Central memory CD4-positive, alpha-beta T cell (primary cell): ENCODE measurements at regions not wholly inside any gene's neighbourhood (a gene's known extent, or its start where the extent isn't known, plus 50 kb on each side); places are given as distances from the start of the nearest gene placed in this dataset.

Experiments
- DNase-seq: peaks from one replicate; pipeline ENCODE4 v3.0.0; 2022

DNA sequence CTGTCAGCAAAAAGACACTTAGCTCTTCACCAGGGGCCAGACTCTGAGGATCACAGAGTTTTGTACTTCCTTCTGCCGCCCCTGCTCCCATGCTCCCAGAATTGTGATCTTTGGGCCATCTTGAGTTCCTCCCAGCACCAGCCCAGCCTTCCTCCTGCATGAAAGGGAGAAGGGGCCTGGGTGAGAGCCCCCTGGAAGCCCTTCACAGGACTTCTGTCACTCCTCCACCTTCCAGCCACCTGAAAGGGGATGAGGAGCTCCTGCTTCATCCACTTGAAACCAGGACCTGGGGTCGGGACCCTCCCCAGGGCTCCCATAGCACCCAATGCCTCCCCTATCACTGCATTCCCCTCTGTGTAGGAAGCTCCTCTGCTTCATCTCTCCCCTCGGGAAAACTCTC is 174.2 kb downstream of the BUD13 start:
- no peak for DNase-seq

DNA sequence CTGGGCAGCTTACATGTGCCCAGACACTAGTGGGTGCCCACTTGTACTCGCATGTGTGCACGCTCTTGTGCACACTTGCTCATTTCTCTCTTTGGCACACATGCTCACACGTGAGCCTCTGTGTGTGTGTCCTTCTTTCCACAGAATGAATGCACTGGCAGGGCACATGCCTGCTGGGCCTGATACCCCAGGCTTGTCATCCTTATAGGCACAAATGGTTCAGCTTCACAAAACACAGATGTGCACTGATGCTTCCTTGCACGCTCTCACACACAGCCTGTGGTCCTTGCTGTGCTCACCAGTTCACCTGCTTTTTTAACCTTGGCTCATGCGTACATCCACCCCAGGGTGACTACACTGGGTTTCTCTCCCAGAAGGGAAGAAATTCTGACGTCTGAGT is 174.8 kb downstream of the BUD13 start:
- no peak for DNase-seq

DNA sequence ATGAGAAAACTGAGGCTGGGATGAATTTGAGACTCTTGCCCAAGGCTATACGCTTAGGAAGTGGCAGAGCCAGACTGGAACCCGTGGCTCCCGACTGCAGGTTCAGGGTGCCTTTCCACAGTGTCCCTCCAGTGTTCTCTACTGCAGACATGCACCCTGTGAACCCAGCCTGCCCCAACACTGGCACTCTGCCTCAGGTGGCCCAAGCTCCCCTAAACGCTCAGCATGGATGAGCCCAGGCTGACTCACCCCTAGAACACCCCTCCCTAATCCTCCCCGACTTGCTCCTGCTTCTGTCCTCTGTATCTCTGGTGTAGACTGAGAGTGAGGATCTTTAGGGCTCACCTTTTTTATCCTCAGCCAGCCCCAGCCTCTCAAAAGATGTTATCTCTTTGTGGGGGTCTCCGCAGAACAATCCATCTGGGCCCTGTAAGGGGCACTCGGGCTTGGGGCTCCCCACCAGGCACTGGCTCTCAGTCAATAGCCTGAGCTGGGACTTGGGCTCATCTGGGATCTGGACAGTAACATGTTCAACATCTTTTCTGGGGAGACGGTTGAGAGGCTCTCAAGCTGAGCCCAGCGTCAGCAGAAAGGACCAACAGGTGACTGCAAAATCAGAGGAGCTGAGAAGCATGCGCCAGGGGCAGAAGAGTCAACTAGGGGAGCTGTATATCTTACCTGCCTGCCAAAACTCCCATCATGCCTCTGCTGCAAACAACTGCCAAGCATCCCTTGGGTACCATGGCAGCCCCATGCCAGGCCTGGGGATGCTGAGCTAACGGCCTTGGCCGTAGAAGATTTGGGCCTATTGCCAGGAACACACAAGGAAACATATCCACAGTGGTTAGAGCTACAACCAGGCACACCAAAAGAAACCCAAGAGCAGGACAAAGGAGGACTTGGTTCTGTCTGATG is 176.2 kb downstream of the BUD13 start:
- DNase-seq, result no peak

DNA sequence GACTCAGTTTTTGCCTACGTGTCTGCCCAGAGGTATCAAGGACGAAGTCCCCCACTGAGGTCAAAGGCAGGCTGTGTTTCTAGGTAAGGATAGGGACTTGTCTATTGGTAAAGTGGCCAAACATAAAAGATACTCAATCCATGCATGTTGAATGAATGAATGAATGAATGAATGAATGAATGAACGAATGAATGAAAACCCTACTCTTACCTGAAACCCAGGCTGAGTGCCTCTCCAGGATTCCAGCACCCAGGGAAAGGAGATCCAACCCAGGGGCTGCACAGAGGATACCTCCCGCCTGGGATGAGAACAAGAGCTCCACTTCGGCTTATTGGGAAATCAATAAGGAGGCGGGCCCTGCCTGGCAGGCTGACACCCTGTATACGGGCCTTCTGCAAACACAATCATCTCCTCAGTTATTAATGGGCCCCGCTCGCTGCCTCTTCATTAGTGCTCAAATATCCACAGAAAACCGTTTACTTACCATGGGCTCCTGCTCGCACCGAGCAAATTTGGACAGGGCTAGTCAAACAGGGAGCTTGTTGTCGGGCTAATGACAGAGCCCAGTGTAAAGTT is 177.4 kb downstream of the BUD13 start:
- DNase-seq, result no peak

DNA sequence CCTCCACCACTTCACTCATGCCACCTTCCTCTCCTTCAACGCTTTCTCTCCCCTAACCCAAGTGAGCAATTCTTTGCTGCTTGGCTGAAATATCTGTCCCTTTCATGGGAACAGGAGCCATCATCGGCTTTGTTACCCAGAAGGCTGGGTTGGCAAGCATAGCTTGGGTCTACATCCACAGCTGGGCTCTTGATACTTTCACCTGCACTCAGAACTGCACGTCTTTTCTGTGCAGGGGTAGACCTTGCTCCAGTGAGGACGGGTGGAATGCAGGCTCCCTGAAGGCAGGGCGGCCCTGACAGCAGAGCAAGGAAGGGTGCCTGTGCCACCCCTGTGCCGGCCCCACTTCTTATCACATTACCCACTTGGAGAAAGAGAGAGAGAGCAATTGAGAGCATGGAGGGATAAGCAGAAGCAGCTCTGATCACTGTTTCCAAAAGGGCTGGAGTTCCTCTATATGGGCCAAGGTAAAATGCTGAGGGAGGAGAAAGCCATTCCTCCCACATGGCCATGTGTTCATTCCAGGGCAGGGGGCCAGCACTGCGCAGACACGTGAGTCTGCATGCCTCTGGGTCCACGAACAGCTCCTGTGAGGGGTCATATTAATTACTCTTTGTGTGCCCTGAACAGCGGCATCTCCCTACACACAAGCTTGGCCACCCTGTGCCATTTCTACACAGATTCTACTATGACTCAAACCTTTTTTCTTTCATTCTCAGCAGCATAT is 181.8 kb downstream of the BUD13 start:
- DNase-seq, result no peak

DNA sequence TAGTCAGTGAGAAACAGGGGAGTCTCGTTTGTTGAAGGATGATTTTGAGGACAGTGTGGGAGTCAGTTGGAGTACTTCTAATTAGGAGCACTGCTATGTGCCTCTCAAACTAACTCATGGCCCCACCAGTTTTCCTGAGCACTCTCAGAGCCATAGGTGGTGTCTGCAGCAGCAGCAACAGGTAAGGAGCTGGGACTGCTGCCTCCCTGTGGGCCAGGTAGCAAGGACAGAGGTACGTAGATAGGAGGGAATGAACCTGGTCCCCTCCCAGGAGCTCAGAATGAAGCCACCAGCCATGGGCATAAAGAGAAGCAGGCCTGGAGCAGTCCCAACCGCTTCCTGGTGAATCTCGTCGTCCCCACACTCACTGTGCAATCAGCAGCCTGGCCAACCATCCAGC is 183.4 kb downstream of the BUD13 start:
- DNase-seq, result no peak

DNA sequence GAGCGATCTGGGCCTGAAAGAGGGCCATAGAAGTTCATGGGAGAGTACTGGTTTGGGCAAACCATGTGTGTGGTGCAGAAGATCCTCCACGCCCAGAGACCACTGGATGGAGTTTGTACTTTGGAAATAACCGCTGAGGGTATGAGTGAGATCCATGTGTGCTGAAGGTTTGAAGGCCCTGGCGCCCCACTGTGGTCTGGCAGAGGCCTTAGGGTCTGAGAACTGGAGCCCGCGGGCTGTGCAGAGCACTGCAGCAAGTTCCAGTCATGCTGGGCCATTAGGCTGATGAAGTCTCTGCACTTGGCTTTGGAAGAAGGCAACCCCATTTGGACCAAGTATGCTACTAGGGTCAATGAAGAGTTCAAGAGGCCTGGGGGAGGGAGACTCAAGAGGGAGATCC is 186.4 kb downstream of the BUD13 start:
- DNase-seq, result no peak

DNA sequence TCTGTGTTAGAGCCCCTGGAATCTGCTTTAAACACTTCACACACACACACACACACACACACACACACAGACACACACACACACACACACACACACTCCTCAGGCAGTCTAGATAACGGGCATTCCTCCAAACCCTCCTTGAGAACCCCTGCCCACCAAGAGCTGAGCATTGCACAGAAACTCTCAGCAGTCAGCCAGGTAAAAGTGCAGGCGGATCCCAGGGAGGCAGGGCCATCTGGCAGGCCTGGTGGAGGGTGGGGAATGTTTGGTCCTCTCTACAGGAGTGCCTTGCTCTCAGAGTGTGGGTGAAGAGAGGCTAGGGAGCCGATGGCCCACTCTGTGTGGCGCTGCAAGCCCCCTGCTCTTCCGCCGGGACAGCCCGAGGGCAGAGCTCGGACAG is 190.2 kb downstream of the BUD13 start:
- no peak for DNase-seq

DNA sequence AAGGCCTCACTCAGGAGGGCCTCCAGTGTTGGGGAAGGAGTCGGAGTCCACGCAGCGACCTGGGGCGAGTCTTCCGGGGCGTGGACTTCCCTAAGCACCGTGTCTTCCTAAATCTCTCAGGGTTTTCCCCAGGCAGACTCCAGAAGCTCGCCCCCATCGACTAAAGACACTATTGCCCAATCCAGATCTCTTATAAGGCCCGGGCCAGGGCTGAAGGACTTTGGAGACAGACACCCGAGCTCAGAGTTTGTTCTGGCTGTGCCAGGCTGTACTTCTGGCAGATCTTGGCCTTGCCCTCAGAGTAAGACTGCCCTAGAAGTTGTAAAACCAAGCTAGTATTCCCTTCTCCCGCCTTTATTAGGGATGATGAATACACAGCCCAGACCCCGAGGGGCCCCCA is 191.4 kb downstream of the BUD13 start:
- no peak for DNase-seq

DNA sequence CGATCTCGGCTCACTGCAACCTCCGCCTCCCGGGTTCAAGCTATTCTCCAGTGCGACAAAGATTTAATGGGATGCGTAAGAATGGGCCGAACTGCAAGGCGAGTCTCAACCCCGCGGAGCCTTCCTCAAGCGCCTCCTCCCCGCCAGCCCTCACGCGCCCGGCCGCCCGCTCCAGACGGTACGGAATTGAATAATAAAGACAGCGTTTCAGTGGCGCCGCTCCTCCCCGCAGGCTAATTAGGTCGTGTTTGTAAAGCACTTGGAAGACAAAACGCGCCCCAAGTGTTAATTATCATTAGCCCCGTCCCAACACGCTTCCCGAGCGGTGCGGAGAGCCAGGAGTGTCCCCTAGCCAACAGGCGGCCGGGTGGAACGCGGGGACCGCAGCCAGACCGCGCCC is 192.0 kb downstream of the BUD13 start:
- no peak for DNase-seq

DNA sequence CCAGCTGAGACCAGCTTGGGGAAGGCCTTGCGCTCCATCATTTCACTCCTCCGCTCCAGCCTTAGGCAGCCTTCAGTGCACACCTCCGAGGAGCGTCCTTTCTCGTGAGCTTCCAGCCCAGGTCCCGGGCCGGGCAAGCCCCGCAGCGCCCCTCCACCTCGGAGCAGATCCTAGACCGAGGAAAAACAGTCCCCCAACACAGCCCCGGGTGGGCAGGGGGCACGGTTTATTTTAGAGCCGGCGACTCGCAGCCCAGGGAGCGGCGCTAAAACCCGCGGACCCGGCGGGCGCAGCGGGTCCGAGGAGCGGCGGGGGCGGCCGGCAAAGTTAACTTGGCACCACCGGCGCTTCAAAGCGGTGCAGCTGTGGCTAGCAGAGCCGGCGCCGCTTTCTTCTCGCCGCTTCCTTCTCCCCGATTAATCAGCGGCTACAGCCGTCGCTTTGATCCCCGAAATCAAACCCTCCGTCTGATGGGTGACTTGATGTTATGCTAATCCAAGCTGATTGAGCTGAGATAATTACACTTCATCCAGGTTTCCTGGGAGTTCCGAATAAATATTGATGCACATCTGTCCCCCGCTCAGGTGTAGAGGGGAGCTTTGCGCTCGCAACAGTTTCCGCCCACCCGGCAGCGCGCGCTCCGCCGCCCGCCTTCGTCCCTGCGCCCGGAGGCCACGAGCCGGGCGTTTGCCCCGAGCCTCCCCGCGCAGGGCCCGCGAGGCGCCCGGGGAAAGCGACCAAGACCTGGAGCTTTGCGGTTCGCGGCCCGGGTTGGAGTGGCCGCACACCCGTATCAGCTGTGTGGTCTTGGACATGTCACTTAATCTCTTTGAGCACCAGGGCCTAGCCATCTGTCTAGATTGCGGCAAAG is 192.7 kb downstream of the BUD13 start:
- DNase-seq, result no peak

DNA sequence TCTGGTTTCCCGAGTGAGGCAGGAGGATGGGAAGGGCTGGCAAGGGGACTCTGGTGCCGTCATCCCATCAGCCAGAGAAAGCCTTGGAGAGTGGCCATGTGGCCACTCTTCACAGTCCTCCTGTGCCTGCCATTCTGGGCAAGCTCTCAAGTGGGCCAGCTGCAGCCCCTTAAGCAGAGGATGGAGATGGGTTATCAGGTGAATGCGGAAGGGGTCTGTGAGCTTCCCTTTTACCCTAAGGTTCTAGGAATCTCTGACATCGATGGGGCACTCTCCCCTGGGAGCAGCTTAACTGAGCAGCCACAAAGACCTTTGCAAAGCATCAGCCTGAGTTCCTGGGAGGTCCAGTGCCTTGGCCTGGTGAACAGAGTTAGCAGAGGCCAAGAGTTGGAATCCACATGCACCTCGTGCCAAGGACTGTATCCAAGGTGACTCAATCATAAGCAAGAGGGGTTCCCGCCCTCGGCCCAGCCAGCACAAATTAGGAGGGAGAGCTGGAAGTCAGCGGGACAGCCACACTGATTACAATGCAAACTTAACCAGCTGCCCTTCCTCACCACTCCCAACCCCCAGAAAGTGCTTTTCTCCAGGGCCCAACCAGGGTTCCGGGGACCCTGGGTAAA is 193.6 kb downstream of the BUD13 start:
- no peak for DNase-seq

DNA sequence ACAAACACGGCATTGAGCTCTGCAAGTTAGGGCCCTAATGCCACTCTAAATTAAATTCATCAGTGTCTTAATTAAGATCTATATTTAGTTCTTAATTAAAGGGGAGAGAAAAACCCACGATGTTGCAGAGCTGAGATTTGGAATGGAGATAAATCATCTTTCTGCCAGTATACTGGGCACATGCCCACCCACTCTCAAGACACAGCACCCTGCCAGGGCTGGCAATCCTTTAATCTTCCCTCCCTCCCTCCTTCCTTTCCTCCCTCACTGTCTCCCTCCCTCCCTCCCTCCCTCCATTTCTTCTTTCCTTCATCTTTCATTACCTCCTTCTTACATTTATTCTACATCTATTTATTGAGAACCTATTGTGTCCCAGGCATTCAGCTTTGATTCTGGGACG is 194.8 kb downstream of the BUD13 start:
- DNase-seq, result no peak

DNA sequence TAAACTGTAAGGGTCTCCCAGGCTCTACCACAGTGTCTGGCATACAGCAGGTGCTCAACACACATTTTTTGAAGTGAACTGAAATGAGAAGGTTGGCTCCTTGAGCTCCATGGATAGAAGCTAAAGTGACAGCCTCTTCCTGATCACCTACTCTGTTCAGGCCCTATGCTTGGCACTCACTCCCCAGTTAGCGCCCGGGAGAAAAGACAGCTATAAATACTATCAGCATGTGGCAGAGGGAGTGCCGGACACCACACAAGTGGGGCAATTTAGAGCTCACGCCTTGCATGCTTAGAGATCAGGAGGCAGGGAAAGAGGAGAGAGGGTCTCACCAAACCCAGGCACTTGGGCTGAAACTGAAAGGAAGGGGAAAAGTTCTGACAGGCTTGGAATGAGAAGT is 195.5 kb downstream of the BUD13 start:
- DNase-seq, result no peak

DNA sequence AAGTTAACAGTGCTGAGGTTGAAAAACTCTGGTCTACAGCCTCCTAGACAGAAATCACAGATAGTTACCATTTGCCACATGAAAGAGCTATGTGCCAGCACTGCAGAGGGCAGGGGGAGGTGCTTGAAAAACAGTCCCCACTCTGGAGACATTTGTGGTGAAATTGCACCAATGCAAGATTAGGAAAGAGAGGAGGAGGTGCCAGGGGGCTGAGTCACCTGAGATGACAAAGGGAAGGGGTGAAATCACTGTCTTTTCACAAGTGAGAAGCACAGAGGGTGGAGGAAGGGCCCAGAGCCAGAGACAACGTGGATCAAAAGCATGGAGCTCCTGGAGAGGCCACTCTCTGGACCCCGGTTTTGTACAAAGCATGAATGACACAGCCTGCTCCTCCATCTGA is 196.3 kb downstream of the BUD13 start:
- no peak for DNase-seq

DNA sequence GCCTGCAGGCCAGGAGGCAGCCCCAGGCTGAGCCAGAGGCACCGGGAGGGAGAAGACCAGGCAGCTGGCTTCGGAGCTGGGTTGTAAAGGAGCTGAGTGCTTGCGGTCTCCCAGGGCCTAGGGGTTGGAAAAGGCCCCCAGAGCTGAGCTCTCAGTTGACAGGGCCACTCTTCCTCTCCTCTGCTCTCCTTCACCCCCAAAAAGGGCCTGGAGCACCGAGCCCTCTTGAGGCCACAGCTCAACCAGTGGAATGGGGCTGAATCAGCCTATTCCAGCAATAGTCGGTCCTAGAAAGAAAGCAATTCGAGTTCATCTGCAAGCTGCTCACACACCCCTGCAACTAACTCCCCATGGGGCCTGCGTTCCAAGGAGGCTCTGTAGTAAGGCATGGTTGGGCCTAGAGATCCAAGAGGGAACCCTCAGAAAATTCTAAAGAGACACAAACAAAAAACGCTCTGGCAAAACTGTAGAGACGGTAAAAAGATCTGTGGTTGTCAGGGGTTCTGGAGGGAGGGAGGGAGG is 205.0 kb downstream of the BUD13 start:
- DNase-seq, result no peak

DNA sequence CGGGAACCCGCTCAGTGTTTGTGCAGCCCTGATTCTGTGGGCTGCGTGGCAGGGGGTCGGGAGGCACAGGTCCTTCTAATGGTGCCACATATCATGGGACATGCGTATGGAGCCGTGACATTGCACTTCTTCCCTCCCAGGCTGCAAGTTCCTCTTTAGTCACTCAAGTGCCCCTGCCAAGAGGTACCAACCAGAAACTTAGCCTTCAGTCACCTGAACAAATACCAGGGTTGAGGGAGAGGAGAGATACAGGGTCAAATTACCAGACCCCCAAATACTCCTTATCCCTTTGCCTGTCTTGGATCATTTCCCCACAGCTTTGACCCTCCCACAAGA is 209.1 kb downstream of the BUD13 start:
- no peak for DNase-seq

DNA sequence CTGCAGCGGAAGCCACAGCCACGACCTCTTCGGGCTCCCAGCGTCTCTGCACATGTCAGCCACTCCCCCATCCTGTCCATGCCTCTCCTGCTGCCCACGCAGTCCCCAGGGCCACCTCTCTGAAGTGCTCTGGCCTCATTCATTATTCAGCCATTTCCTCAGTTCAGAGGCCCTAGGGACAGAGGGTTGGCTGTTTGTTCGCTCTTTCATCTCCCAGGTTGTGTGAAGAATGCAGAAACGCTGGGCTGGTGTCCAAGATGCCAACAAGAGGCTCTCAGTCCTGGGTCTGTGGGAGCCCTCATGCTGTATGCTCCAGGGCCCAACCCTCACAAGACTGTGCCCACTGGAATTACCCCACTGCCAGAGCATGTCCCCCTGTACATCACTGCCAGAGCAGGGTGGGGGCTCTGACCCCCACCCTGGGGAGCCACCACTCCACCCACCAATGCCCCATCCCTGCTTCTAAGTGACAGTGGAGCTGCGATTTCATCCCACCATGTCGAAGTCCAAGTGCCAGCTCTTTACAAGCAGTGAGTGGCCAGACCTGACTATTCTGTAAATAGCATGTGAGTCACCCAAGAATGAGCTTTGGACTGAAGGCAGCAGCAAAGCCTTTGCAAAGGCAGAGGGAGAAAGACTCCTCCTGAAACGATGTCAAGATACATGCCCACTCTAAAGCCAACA is 209.6 kb downstream of the BUD13 start:
- DNase-seq, result no peak

DNA sequence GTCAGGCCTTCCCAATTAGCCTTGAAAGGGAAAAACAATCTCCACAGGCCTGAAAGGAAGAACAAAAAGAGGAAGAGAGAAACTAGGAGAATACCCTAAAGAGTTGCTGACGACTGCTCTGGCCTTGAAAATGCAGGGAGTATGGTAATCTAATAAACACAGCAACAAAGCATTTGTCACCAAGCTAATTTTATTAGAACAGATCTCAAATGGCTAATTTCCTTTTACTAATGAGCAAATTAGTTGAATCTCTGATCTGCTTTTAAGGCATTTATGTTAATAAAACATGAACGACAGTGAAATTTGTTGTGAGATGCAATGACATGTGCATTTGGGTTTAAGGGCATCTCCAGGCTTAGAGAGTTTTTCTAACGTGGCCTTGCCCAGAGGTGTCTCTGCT is 212.2 kb downstream of the BUD13 start:
- no peak for DNase-seq

DNA sequence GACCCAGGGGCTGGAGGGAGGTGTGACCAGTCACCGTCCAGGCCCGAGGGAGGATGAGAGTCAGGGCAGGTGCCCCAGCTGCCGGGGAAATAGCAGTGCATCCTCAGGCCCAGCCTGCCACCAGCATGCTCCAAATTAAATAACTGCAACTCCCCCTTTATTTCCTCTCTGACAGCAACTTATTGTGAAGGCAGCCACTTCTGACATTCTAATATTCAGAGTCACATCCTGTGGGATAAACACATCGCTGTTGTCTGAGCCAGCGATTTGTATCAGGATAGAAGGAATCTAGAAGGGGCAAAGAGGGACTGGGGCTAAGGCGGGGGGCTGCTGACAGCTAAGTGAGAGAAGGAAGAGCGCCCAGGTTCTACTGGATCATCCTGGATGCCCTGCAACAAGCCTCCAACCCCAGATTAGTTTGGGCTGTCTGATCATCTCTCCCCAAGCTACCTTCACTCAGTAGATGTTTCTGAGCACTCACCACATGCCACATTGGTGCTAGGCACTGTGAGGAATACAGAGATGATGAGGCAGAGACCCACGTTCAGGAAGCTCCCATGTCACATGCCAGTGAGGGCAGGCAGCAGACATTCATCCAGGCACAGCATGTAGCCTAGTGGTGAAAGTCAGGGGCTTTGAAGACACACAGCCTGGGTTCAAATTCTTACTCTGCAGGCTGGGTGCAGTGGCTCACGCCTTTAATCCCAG is 214.1 kb downstream of the BUD13 start:
- no peak for DNase-seq

DNA sequence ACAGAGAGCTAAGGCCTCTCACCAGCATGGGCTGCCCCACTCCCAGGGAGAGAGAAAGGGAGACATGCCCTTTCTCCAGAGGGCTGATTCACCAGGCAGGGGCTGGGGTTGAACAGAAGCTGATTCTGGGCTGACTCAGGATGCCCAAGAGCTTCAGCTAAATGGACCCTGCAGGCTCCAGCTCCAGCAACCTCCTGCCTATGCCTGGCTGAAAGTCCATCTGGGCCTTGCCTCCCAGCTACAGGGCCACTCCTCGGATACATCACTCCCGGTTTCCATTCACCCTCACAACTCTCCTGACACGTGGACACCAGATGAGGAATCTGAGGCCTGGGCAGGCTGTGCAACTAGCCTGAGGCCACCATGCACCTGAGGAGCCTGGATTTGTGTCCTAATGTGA is 215.5 kb downstream of the BUD13 start:
- no peak for DNase-seq
